Stimulated activated CD8-positive, alpha-beta memory T cell treated with anti-CD3 and anti-CD28 coated beads, Interleukin-4, amount 100 ng/mL, for 4 hours (primary cell): ENCODE measurements at regions not wholly inside any gene's neighbourhood (a gene's known extent, or its start where the extent isn't known, plus 50 kb on each side); places are given as distances from the start of the nearest gene placed in this dataset.

Experiments
- DNase-seq, 2 donors: peaks; one replicate each; pipeline ENCODE4 v3.0.0-alpha.2; 2020; ENCODE audit warnings: low read depth in 2 of 2, low spot score in 1 of 2

GRCh38 chr12:75577812-75578211 lies 66.4 kb upstream of the KRR1 start:
- no peak for DNase-seq

GRCh38 chr12:75571656-75572205 lies 60.3 kb upstream of the KRR1 start:
- DNase-seq, result no peak

- DNase-seq, result no peak
Measured at GRCh38 chr12:75571204-75571603, 59.8 kb upstream of the KRR1 start.

GRCh38 chr12:75568801-75569200 lies 57.4 kb upstream of the KRR1 start:
- no peak for DNase-seq

- no peak for DNase-seq
Measured at GRCh38 chr12:75568393-75568792, 57.0 kb upstream of the KRR1 start.

- no peak for DNase-seq
Measured at GRCh38 chr12:75565795-75566194, 54.4 kb upstream of the KRR1 start.

- no peak for DNase-seq
Measured at GRCh38 chr12:75564852-75565251, 53.4 kb upstream of the KRR1 start.

- DNase-seq, result no peak
Measured at GRCh38 chr12:75564398-75564797, 53.0 kb upstream of the KRR1 start.

GRCh38 chr12:75563351-75563750 lies 51.9 kb upstream of the KRR1 start:
- no peak for DNase-seq

GRCh38 chr12:75561921-75562320 lies 50.5 kb upstream of the KRR1 start:
- DNase-seq, result no peak
